HG02852 (cell line): ENCODE measurements at regions not wholly inside any gene's neighbourhood (a gene's known extent, or its start where the extent isn't known, plus 50 kb on each side); places are given as distances from the start of the nearest gene placed in this dataset.

Experiments used
- ATAC-seq: cut with Tn5 transposase; IDR thresholded peaks from one replicate; pipeline ENCODE4 v1.9.1; 2021; ENCODE audit warnings: mild to moderate bottlenecking, moderate library complexity; ENCODE audit not compliant: unreplicated experiment

- ATAC-seq: no peak
Measured at GRCh38 chrX:39826813-39827543, 270.8 kb downstream of the BCOR start.

DNA sequence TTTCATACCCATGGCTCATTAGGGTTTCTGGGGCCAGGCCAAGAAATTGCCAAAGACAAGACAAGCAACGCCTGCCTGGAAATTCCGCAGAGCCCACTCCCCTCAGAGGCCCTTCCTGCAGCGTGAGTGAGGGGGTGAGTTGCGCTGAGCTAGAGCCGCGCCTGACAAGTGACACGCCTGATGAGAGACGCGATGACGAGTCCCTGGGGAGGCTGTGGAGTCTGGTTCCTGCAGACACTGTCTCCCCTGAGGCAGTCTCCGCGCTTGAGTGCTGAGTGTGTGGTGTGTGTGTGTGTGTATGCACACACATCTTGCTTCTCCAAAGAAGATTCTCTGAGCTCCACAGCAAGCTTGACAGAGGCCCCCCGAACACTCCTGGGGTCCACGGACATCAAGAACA, 269.8 kb downstream of the BCOR start:
- peak; percentile 73 for ATAC-seq

DNA sequence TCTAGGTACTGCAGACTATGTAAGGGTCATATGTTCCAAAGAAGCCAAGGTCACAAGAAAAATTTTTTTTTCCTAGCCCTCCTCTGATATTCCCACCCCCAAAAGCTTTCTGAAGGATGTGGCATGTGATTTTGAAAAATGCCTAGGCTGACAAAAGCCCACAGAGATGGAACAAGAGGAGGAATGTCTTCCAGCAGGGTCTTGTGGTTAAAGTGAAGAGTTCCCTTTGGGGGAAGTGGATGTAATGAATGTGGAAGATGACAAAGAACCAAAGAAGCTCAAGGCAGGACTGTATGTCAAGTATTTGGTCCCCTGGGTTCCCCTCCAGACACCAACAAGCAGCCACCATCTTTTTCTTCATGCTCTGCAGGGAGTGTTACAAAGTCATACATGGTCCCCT, 268.8 kb downstream of the BCOR start:
- no peak for ATAC-seq

DNA sequence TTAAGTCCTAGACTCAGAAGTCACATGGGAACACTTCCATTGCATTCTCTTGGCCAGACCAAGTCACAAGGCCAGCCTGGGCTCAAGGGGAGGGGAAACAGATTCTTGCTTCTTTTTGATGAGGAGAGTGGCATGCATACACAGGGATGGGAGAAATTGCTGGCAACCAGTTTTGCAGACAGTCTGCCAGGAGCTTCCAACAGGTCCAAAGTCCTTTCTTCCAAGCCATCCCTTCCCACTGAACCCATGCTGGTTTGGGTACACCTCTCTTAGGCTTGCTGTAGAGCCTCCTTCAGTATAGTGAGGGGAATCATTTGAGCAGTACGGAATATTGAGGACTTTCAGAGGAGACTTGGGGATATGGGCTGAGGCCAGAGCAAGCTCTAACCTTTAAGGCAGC, 267.8 kb downstream of the BCOR start:
- ATAC-seq: no peak

GRCh38 chrX:39830414-39830813, 267.3 kb downstream of the BCOR start:
- ATAC-seq: no peak

DNA sequence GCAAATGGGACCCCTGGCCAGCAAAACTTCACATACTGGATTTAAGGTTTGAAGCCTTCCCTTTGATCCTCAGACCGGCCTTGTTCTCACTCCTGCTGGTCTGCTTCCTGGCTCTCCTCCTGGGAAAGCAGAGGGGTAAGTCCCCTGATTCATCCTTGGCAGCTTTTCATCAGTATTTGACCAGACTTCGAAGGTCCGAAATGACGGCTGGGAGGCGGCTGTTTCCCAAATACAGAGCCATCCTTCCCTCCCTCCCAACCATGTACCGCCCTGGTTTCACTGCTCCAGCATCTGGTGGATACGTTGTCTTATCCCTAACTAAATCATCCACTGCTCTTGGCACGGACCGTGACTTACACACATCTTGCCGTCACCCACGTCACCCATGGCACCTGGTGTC, 265.5 kb downstream of the BCOR start:
- ATAC-seq: no peak

GRCh38 chrX:39834600-39834999, 263.2 kb downstream of the BCOR start:
- ATAC-seq: no peak

GRCh38 chrX:39835241-39835640, 262.5 kb downstream of the BCOR start:
- no peak for ATAC-seq

GRCh38 chrX:39835776-39836175, 262.0 kb downstream of the BCOR start:
- no peak for ATAC-seq

DNA sequence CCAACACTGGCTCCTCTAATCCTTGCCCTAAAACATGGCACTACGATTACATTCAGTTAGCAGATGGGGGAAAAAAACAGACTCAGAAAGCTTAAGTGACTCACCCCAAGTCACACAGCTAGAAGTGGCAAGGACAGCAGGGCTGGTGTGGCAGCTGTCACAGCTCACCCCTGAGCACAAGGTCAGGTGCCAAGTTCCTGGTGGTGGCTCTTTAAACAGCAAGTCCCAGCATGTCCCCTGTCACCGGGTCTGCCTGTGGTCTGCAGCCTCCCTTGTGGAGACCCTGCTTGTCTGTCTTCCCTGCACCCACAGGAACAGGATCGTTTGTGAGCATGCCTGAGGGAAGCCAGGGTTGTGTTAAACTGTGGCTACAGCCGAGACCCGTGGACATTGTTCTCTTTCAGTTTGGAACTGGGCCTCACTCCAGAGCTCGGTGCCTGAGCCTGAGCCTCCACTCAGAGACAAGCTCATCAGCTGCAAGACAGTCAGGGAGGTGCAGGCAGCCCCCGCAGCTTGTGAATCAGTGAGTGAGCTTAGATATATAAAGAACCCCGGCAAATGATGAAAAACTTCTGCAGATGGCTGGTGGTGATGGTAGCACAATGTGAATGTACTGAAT, 260.8 kb downstream of the BCOR start:
- no peak for ATAC-seq

DNA sequence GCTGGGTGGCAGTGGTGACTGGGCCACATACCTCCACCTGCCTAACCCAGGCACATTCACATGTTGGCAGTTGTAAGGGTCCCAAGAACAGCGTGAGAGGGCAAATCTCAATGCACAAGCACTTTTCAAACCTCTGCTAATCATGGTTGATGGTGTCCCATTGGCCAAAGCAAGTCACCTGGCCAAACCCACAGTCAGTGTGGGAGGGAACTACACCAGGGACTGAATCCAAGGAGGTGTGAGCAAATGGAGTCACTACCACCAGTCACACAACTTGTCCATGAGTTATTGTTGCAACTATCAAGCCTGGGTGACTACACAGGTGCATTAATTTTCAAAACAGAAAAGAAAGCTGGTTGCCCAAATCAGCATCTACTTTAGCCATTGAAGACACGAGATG, 260.1 kb downstream of the BCOR start:
- ATAC-seq: no peak

- ATAC-seq: no peak
Measured at GRCh38 chrX:39839371-39839770, 258.4 kb downstream of the BCOR start.

DNA sequence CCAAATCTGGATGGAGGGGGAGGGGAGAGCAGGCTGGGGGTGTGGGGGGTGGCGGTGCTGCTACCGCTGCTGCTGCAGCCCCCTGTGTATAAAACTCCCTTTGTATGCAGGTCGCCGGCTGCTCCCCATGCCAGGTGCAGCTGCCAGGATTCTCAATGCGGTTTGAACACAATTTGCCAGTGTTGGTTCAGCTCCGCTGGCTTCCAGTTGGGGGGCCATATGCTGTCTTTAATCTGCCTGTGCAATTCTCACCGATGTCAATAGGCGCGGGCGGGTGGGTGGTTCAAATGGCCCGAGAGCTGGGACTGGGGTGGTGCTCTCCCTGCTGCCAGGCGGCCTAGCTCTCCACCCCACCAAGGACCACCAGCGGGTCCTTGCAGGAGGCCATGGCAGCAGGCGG, 257.6 kb downstream of the BCOR start:
- no peak for ATAC-seq

DNA sequence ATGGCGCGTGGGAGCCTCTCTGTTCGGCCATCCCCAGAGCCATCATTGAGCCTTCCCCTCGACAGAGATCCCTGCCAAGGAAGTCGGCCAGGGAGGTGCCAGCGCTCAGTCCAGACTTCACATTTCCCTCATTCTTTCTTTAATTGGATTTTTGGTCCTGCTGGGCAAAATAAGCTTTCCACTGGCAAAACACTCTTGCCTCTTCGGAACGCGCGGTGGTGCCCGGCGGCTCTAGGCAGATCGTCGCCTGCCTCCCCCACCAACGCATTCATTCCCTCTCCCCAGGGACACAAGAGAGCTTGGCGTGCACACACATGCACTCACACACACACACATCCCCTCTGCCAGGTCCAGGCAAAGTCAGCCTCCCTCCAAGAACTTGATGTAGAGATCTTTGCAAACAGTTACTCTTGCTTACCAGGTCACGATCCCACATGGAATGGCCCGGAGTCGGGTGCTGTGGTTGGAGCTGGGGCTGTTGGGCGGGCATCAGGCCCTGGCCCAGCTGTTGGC, 257.1 kb downstream of the BCOR start:
- no peak for ATAC-seq

GRCh38 chrX:39841604-39842003, 256.2 kb downstream of the BCOR start:
- no peak for ATAC-seq

GRCh38 chrX:39842281-39842973, 255.3 kb downstream of the BCOR start:
- no peak for ATAC-seq

DNA sequence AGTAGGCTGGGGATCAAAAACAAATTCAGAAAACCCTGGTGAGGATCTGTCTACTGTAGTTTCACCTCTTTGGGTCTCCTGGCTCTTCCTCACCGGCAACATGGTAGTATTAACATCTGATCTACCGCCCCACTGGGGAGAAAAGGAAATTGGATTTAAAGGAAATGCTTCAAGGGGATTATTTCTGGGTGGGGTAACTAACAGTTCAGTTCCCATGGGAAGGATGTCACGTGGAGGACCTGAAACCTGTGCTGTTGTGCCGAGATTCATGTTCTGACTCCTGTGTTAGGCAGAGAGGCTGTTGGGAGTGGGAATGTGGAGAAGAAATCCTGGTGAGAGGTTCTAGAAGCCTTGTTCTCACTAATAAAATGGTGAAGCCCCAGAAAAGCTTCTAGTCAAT, 254.4 kb downstream of the BCOR start:
- ATAC-seq: no peak

GRCh38 chrX:39845233-39845632, 252.5 kb downstream of the BCOR start:
- ATAC-seq: no peak

DNA sequence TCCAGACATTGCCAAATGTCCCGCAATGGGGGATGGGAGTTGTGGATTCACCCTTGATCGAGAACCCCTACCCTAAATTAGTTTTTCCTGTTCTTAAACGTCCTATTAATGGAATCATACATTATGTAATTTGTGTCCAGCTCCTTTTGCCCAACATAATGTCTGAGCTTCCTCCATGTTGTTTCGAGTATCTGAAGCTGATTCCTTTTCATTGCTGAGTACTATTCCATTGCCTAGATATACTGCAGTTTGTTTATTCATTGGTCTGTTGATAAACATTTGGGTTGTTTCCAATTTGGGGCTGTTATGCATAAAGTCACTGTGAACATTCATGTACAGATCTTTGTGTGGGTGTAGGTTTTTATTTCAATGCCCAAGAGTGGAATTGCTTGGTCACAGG, 251.3 kb downstream of the BCOR start:
- ATAC-seq: no peak

DNA sequence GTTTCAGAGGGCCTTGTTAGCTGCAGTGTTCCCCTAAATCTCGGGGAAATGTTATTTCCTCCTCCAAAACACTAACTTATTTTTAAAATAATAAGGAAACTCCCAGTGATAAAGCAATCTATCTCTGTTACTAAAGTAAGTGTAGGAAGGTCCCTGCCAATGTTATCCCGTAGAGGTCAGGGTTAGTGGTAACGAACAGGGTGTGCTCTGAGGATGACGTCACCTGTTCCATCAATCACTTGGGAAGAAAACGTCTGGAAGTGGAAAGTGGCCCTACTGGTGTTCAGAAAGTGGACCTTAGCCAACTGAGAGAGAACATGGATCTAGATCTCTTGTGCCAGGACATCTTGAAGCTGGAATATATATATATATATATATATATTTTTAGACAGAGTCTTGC, 249.5 kb downstream of the BCOR start:
- no peak for ATAC-seq

DNA sequence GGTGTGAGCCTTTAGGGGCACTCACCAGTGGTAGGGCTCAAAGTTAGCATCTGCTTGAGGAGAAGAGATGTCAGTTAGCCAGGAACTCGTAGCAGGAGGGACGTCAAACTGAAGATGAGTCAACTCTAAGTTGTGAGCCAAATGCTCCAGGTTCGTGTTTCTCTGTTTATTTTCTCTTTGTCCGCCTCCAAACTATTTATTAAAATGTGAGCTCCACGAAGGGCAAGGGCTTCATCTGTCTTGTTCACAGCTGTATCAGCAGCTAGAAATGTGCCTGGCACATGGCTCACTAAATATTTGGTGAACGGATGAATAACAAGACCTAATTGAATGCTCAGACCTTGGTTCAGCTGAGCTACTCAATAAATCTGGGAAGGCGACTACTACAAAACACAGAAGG, 248.9 kb downstream of the BCOR start:
- no peak for ATAC-seq

DNA sequence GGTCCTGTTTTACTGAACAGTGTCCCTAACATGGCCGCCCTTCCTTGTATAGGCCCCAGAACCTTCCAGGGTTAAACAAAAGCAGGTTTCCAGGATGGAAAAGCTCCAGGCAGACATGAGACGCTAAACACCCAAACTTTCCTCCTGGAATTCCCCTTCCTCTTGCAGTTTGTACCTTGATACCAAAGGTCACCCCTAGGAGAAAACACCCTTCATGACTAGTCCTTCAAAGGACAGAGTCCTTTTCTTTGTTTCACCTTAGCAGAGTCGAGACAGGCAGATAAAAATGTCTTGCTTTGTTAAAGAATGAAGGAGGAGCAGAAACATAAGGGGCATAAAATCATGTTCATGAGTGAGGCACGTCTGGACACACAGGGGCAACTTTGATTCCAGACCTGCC, 247.5 kb downstream of the BCOR start:
- no peak for ATAC-seq
